Endothelial cell (in vitro differentiated cells): ENCODE measurements at regions not wholly inside any gene's neighbourhood (a gene's known extent, or its start where the extent isn't known, plus 50 kb on each side); places are given as distances from the start of the nearest gene placed in this dataset.

Experiments
- DNase-seq: peaks from one replicate; pipeline ENCODE4 v3.0.0; 2021; ENCODE audit warnings: low spot score
- H3K27ac Mint-ChIP-seq: one replicate; pipeline ENCODE4 v1.8.0; 2021; ENCODE audit warnings: mixed read lengths, inconsistent platforms; ENCODE audit not compliant: unreplicated experiment
- H3K27me3 Mint-ChIP-seq: one replicate; pipeline ENCODE4 v1.8.0; 2021; ENCODE audit warnings: mild to moderate bottlenecking, moderate library complexity, mixed read lengths, inconsistent platforms; ENCODE audit not compliant: unreplicated experiment
- H3K36me3 Mint-ChIP-seq: one replicate; pipeline ENCODE4 v1.8.0; 2021; ENCODE audit warnings: mild to moderate bottlenecking, low read depth, mixed read lengths, inconsistent platforms; ENCODE audit not compliant: unreplicated experiment
- H3K4me1 Mint-ChIP-seq: one replicate; pipeline ENCODE4 v1.8.0; 2021; ENCODE audit warnings: mild to moderate bottlenecking, mixed read lengths, inconsistent platforms; ENCODE audit not compliant: unreplicated experiment
- H3K4me3 Mint-ChIP-seq: one replicate; pipeline ENCODE4 v1.8.0; 2021; ENCODE audit warnings: mild to moderate bottlenecking, mixed read lengths, inconsistent platforms; ENCODE audit not compliant: unreplicated experiment
- H3K9me3 Mint-ChIP-seq: one replicate; pipeline ENCODE4 v1.8.0; 2021; ENCODE audit warnings: mixed read lengths, inconsistent platforms; ENCODE audit not compliant: unreplicated experiment
- CTCF ChIP-seq: fragments of 200-600 bp; sonication (generic); IDR thresholded peaks from one replicate; pipeline ENCODE4 v1.5.0; 2021; ENCODE audit warnings: antibody characterized with exemption; ENCODE audit not compliant: unreplicated experiment

DNA sequence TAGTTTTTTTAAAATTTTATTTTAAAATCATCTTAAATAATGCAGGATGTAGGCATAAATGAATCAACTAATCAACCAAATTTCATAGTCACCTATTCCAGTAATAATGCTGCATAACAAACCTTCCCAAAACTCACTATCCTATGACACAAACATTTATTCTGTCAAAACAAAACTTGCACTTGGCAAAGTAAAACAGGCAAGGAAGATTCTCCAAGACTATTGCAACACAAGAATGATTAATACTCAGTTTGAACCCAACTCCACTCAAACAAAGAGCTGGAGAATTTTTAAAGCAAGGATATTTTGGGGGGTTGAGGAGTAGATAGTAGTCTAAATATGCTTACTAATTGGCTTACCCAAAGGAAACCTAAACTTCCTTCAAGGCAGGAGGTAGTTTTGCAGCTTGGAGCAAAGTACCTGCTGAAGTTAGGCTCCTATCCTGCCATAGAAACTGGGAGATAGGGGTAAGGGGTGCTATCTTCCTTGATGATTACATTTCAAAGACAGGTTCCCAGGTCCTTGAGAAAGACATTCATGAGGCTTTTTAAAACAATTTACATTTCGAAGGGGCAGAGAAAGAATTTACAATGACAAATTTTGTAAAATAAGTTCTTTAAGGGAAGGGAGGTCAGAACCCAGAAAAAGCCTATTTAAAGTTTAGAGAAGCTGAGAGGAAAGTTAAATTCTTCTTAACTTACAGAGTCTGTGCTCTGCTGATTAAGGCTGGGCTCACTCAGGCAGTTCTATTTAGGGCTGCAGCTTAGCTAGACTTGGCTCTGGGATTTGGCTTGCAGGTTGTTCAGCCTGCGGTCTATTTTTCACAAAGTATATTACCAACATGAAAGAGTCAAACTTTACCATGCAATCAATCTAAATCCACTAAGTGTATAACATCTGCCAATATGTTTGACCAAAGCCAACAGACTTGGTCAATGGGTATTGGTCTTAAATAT lies 549.0 kb downstream of the KCTD12 start:
- DNase-seq, result no peak
- H3K4me1 Mint-ChIP-seq, result no peaks in the 10 kb centered on the region
- TF ChIP-seq CTCF, result no peak
- no peaks in the 10 kb centered on the region for H3K9me3 Mint-ChIP-seq
- no peak overlapping the region for H3K4me3 Mint-ChIP-seq
- H3K36me3 Mint-ChIP-seq, result no peaks in the 10 kb centered on the region
- no peak overlapping the region for H3K27ac Mint-ChIP-seq
- no peaks in the 10 kb centered on the region for H3K27me3 Mint-ChIP-seq

DNA sequence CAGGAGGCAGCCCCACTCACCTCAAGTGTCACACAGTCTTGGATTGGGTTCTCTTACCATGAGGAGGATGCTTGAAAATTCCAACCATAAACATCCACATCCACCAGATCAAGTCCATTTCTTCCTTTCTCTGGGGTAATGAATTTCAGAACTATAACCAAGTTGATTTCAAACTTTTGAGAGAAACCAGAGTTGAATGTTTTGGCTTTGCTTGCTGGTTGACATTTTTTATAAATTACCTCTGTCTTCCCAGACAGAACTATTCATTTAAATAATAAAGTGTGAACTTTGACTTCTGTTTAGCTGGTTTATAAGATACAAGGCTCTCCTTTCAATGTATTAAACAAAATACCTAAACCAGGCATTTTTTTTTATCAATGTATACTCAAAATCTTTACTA lies 550.7 kb downstream of the KCTD12 start:
- no peak overlapping the region for H3K4me3 Mint-ChIP-seq
- no peak for TF ChIP-seq CTCF
- H3K36me3 Mint-ChIP-seq, result no peaks in the 10 kb centered on the region
- H3K27me3 Mint-ChIP-seq, result no peaks in the 10 kb centered on the region
- no peak overlapping the region for H3K27ac Mint-ChIP-seq
- no peaks in the 10 kb centered on the region for H3K9me3 Mint-ChIP-seq
- no peak for DNase-seq
- no peaks in the 10 kb centered on the region for H3K4me1 Mint-ChIP-seq

GRCh38 chr13:76331943-76332712 lies 554.1 kb downstream of the KCTD12 start:
- DNase-seq, result no peak
- Mint-ChIP-seq H3K4me3 (no peak overlapping the region), H3K27ac (no peak overlapping the region), H3K36me3 (no peaks in the 10 kb centered on the region), H3K9me3 (no peaks in the 10 kb centered on the region), H3K4me1 (no peaks in the 10 kb centered on the region), H3K27me3 (no peaks in the 10 kb centered on the region)
- TF ChIP-seq CTCF, result no peak

DNA sequence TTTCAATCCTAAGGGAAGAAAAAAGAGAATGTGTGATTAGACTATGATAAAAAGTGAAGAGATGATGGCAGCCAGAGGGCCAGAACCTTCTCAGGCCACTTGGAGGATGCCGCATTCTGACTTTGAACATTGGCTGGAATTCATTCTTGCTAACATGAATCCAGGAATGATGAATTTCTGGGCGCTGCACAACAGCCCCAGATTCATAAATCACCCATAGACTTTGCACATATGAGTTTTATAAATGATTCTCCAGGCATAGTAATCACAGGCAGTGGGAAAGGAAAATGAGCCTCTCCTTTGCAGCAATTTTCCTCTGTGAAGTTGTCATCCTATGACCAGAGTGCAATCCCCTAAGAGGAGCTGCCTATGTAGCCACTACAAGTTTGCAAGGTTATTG lies 555.4 kb downstream of the KCTD12 start:
- Mint-ChIP-seq H3K9me3 (no peaks in the 10 kb centered on the region), H3K36me3 (no peaks in the 10 kb centered on the region), H3K27ac (no peak overlapping the region), H3K27me3 (no peaks in the 10 kb centered on the region), H3K4me3 (no peak overlapping the region), H3K4me1 (no peaks in the 10 kb centered on the region)
- TF ChIP-seq CTCF, result no peak
- DNase-seq, result no peak
